ENCODE measurements at regions not wholly inside any gene's neighbourhood (a gene's known extent, or its start where the extent isn't known, plus 50 kb on each side); places are given as distances from the start of the nearest gene placed in this dataset.
"Not testable (repeated sequence)": the region's sequence is repeated elsewhere in the genome, so short reads cannot be mapped to it uniquely, and the experiment has no call there.

- no peak for FAIRE-seq
Measured at GRCh38 chr20:53855733-53856132, 214.7 kb downstream of the BCAS1 start.

- FAIRE-seq, result not testable (repeated sequence)
Measured at GRCh38 chr20:53854609-53854926, 215.8 kb downstream of the BCAS1 start.

- no peak for FAIRE-seq
Measured at GRCh38 chr20:53853111-53853713, 217.2 kb downstream of the BCAS1 start.

GRCh38 chr20:53852691-53853090 is 217.7 kb downstream of the BCAS1 start:
- no peak for FAIRE-seq

- no peak for FAIRE-seq
Measured at GRCh38 chr20:53852014-53852413, 218.4 kb downstream of the BCAS1 start.

GRCh38 chr20:53850319-53850718 is 220.1 kb downstream of the BCAS1 start:
- FAIRE-seq, result no peak

DNA sequence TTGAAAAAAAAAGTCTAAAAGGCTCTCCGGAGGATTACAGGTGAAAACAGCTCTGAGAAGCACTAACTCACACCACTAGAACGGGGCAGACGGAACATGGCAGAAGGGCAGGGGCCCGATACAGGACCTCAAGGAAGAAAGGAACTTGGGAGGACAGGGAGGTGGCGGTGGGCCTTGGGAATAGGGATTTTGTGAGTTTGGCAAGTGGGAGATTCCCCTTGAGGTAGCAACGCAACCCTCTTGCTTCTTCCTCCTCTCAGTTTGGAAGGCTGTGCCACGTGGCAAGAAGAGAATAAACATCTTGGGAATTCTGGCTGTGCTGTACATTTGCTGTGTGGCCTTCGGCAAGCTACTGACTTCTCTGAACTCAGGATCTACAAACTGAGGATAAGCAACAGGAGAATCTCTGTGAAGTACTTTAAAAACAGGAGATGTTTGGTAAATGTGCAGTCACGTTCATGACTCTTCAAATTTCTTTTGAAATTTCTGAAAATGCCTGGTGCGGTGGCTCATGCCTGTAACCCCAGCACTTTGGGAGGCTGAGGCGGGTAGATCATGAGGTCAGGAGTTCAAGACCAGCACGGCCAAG is 220.8 kb downstream of the BCAS1 start:
- FAIRE-seq, result no peak

DNA sequence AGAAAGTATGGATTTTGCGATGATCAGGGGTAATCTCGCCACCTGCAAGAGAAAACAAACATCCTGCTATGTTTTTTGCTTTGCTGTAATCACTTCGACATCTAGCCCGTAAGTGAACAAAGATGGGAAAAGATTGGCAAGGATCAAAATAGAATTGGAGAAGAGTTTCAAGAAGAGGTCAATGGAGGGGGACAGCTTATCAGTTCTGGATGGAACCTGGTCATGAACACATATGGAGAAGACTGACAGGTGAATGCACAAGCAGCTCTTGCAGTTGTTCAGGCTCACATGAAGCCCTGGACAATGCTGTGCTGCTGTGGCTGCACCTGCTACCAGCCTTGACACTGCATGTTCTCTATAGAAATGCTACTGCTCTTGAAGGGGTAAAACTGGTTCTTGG is 222.1 kb downstream of the BCAS1 start:
- no peak for FAIRE-seq

DNA sequence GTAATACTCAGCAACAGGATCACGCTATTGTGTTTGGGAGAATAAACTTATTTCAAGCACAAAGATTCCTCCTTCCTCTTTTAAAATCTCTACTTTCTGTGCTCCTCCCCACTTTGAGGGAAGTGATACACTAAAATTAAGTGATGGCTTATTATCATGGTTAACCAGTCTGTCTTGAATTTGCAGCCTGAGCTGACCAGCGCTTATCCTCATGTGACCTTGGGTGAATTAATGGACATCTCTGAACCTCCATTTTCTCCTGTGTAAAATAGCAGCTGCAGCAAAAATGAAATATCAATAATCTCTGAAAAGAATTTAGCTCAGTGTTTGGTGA is 222.6 kb downstream of the BCAS1 start:
- no peak for FAIRE-seq

GRCh38 chr20:53847139-53847836 is 223.1 kb downstream of the BCAS1 start:
- FAIRE-seq, result no peak

DNA sequence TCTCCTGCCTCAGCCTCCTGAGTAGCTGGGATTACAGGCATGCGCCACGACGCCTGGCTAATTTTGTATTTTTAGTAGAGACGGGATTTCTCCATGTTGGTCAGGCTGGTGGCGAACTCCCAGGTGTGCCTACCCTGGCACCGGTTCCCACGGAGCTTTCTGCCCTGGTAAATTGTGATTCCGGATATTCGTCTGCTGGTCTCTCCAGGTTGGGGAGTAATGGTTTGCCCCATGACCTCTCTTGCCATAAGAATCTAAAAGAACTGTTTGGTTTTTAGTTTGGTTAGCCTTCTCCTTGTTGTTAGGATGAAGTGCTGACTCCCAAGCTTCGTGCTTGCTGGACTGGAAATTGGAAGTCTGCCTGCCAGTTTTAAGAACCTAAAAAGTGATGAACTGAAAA is 223.8 kb downstream of the BCAS1 start:
- no peak for FAIRE-seq

DNA sequence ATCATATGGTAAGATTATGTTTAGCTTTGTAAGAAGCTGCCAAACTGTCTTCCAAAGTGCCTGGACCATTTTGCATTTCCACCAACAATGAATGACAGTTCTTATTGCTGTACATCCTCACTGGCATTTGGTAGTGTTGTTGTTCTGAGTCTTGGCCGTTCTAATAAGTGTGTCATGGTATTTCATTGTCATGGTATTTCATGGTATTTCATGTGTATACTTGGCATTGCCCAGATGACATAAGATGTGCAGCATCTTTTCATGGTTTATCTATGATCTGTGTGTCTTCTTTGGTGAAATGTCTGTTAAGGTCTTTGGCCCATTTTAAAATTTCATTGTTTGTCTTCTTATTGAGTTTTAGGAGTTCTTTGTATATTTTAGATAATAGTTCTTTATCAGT is 224.4 kb downstream of the BCAS1 start:
- FAIRE-seq, result no peak

- no peak for FAIRE-seq
Measured at GRCh38 chr20:53844259-53844658, 226.1 kb downstream of the BCAS1 start.

DNA sequence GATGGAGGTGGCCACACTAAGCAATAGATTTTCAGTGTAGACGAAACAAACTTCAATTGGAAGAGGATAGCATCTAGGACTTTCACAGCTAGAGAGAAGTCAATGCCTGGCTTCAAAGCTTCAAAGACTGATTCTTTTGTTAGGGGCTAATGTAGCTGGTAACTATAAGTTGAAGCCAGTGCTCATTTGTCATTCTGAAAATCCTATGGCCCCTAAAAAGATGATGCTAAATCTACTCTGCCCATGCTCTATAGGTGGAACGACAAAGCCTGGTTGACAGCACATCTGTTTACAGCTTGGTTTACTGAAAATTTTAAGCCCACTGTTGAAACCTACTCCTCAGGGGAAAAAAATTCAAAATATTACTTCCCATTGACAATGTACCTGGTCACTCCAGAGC is 226.7 kb downstream of the BCAS1 start:
- no peak for FAIRE-seq

DNA sequence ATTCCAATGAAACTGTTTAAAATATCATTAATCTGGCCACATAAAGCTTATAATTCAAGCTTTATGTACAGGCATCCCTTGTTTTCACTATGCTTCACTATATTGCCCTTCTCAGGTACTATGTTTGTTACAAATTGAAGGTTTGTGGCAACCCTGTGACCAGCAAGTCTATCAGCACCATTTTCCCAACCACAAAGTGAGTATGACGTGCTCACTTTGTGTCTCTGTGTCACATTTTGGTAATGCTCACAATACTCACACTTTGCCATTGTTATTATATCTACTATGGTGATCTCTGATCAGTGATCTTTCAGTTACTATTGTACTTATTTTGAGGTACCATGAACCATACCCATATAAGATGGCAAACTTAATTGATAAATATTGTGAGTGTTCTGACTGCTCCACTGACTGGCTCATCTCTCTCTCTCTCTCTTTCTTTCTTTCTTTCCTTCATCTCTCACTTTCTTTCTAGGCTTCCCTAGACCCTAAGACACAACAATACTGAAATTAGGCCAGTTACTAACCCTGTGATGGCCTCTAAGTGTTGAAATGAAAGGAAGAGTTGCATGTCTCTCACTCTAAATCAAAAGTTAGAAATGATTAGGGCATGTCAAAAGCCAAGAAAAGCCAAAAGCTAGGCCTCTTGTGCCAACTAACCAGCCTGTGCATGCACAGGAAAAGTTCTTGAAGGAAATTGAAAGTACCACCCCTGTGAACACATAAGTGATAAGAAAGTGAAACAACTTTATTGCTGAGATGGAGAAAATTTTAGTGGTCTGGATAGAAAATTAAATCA is 227.9 kb downstream of the BCAS1 start:
- no peak for FAIRE-seq

GRCh38 chr20:53841741-53842140 is 228.7 kb downstream of the BCAS1 start:
- FAIRE-seq, result no peak

DNA sequence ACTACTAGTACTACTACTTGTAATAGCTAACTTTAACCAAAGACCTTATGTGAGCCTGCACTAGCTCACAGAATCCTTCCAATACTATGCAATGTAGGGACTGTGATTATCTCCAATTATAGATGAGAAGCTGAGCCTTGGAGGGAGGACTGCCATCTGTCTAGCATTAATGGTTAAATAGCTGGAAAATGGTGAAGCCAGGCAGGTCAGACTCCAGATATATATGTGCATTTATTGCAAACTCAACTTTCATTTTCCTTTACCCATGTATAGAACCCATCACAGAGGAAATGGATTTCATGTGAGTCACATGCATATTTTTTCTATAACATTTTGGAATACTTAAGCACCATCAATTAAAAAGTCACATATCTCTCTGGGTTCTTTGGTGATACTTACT is 229.9 kb downstream of the BCAS1 start:
- no peak for FAIRE-seq

DNA sequence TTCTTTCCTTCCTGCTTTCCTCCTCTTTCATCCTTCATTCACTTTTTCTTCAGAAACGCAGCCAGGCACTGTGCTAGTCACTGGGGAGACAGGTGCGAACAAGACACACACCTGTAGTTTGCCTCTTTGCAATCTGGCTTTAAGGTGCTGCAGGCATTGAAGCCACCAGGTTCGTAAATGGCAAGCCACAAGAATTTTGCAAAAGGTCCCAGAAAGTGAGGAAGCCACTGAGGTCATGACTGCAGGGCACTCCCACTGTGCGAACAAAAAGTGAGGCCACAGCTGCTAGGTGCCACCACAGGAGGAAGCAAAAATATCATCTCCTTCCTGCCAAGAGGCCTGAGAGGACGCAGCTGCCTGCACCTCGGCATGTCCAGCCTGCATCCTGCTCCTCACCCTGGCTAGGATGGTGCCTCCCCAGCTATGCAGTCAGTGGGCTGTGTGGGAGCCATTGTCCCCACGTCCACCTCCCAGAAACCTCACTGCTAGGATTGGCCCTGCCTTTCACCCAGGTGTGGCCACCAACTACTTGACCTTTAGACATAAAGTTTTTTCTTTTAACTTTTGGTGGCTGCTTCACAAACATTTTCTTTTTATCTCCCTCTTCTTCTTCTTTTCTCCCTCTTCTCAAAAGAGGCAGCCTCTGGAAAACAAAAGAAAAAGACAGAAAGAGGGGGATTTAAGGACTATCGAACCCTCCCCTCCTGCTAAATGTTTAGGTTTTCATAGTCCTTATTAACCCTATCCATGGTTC is 230.8 kb downstream of the BCAS1 start:
- FAIRE-seq, result no peak

DNA sequence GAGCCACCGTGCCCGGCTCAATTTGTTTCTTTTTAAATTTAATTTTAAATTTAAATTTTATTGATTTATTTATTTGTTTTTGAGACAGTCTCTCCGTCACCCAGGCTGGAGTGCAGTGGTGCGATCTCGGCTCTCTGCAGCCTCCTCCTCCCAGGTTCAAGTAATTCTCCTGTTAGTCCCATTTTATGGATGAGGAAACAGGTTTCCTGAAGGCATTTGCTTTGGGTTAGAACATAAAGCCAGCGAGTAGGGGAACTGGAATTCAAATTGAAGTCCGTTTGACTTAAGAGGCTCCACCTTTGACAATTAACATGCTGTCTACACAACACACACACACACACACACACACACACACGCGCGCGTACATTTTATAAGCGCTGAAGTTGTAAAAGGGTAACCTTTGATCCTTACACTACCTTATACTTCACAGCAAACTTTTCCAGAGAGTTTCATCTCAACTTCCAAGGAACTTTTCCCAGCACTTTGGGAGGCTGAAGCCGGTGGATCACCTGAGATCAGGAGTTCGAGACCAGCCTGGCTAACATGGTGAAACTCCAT is 232.0 kb downstream of the BCAS1 start:
- no peak for FAIRE-seq

DNA sequence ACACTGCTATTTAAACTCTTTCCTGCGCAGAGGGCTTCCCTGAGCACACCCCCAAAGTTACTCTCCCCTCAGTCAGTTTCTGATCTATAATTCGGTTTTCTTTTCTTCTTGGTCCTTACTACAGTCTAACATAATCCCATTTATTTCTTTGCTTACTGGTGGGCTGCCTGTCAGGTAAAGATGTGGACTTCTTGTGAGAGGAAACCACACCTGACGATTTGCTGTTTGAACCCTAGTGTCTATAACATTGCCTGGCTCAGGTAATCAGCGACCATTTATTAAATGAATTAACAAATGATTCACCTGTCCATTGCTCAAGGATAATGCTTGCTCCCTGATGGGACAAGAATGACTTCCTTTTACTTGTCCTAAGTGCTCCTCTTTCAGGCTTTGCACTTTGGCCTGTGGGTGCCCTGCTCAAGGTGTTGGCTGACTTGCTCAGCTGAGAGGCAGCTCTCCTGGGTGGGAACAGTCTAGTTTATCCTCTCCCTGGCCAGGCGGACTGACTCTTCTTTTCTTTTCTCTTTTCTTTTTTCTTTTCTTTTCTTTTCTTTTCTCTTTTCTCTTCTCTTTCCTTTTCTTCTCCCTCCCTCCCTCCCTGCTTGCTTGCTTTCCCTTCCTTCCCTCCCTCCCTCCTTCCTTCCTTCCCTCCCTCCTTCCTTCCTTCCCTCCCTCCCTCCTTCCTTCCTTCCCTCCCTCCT is 233.1 kb downstream of the BCAS1 start:
- FAIRE-seq, result no peak

GRCh38 chr20:53834749-53835148 is 235.6 kb downstream of the BCAS1 start:
- FAIRE-seq, result no peak

GRCh38 chr20:53834062-53834442 is 236.3 kb downstream of the BCAS1 start:
- FAIRE-seq, result no peak
